GM12875 (cell line): ENCODE measurements at regions not wholly inside any gene's neighbourhood (a gene's known extent, or its start where the extent isn't known, plus 50 kb on each side); places are given as distances from the start of the nearest gene placed in this dataset.

ENCODE experiments used
- H3K4me3 ChIP-seq: one replicate; pipeline ENCODE4 v1.5.1; 2011; ENCODE audit warnings: low read depth, low read length, control low read depth
- CTCF ChIP-seq: IDR thresholded peaks from 2 replicates; pipeline ENCODE4 v1.5.1; 2011; ENCODE audit warnings: low read depth, mild to moderate bottlenecking, control low read depth, inconsistent platforms, low read length, moderate library complexity, borderline replicate concordance; ENCODE audit not compliant: insufficient read depth

GRCh38 chr6:153208706-153209105 lies 77.6 kb upstream of the RGS17 start:
- no peak for TF ChIP-seq CTCF
- H3K4me3 ChIP-seq = no peak overlapping the region

GRCh38 chr6:153207617-153208016 lies 76.5 kb upstream of the RGS17 start:
- no peak for TF ChIP-seq CTCF
- H3K4me3 ChIP-seq = no peak overlapping the region

- TF ChIP-seq CTCF = no peak
- no peak overlapping the region for H3K4me3 ChIP-seq
Observed at GRCh38 chr6:153207006-153207405, 75.9 kb upstream of the RGS17 start.

GRCh38 chr6:153192943-153193885 lies 62.1 kb upstream of the RGS17 start:
- no peak overlapping the region for H3K4me3 ChIP-seq
- TF ChIP-seq CTCF = no peak

GRCh38 chr6:153183925-153184324 lies 52.8 kb upstream of the RGS17 start:
- TF ChIP-seq CTCF = no peak
- H3K4me3 ChIP-seq = no peak overlapping the region
